Activated T-cell treated with anti-CD3 and anti-CD28 coated beads for 24 hours (primary cell): ENCODE measurements at regions not wholly inside any gene's neighbourhood (a gene's known extent, or its start where the extent isn't known, plus 50 kb on each side); places are given as distances from the start of the nearest gene placed in this dataset.

Experiments used
- DNase-seq: peaks from one replicate; pipeline ENCODE4 v3.0.0-alpha.2; 2020; ENCODE audit warnings: low read depth

DNA sequence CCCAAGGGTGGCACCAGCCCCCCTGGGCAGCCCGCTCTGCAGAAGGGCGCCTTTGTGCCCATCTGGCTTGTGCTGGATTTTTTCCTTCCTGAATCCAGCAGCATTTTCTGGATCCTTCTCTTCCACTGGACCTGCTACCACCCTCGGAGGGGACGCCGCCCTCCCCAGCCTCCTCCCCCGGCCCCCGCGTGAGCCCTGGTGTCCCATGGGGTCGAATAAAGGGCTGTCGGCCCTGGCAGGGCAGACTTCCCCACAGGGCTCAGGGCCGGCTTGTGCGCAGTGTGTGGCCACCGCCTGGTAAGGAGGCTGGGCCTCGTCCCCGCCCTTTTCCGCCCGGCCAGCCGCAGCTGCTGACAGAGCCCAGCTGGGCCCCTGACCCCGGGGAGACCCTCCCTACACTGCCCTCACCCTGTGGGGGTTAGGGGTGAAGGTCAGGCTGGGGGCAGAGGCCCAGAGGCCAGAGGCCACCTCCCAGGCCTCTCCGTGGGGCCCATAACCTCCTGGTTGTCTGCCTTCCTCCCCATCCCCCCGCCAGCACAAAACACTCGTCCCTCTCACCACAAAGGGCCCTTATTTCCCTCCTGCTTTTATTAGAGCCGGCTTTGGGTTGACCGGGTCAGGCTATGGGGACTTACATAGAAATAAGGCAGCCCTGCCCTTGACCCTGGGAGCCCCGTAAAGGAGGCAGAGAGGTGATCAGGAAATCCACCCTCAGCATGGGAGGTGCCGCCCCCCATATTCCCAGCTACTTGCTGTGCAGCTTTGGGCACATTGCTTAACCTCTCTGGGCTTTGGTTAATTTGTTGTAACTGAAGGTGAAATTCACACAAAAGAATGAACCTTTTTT, 179.3 kb upstream of the CIBAR2 start:
- DNase-seq = no peak

- DNase-seq = no peak
Measured at GRCh38 chr16:85293458-85293857, 181.2 kb upstream of the CIBAR2 start.

- no peak for DNase-seq
Measured at GRCh38 chr16:85293904-85294642, 181.8 kb upstream of the CIBAR2 start.

- no peak for DNase-seq
Measured at GRCh38 chr16:85294810-85295508, 182.7 kb upstream of the CIBAR2 start.

DNA sequence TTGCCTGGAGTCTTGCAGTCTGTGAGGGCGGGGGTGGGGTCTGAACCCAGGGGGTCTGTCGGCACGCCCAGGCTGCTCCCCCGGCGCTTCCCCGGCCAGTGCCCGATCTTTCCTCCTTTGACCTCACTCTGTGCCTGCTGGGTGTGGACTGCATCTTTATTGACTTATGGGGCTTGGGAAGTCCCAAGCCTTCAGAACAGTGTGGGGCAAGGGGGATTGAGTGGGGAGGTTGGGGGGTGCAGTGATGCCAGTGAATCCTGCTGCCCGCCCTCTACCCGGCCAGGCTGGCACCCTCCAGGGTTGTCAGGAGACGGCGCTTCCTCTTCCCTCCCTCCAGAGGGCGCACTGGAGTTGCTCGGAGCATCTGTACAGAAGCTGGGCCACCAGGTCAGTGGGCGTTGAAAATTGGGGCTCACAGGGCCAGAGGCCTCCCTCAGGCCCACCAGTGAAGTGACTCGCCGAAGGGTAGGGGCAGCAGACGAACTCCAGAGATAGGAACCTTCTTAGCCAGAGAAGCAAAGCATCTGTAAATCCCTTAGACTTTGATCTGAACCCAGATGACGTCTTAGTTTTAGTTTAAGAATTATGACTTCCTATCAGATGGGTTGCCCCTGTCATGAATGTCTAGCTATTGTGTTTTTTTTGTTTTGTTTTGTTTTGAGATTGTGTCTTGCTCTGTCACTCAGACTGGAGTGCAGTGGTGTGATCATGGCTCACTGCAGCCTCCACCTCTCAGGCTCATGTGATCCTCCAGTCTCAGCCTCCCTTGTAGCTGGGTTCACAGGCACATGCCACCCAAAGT, 184.8 kb upstream of the CIBAR2 start:
- DNase-seq = peak; percentile 45

GRCh38 chr16:85297881-85298280, 185.6 kb upstream of the CIBAR2 start:
- no peak for DNase-seq

DNA sequence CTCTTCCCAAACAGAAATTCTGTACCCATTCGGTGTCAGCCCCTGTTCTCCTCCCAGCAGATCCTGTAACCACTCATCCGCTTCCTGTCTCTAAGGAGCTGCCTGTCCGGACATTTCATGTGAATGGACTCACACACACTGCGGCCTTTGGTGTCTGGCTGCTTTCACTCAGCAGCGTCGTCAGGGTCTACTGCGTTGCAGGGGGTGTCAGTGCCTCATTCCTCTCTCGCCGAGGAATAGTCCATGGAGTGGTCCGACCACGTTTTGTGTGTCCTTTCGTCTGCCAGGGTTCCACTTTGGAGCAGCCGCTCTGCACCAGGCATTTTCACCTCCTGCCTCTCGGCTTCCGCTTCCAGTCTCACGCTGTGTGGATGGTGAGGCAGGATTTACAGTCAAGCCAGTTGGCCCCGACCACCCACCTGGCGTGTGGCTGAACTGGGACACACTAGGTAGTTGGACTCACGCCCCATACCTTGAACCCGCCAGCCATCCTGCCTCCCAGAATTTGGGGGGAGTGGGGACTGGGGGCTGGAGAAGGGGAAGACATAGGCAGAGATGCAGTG, 188.2 kb upstream of the CIBAR2 start:
- DNase-seq = no peak

- no peak for DNase-seq
Measured at GRCh38 chr16:85301231-85301630, 189.0 kb upstream of the CIBAR2 start.

- DNase-seq = no peak
Measured at GRCh38 chr16:85302018-85302847, 190.0 kb upstream of the CIBAR2 start.

GRCh38 chr16:85302848-85303353, 190.6 kb upstream of the CIBAR2 start:
- DNase-seq = no peak

DNA sequence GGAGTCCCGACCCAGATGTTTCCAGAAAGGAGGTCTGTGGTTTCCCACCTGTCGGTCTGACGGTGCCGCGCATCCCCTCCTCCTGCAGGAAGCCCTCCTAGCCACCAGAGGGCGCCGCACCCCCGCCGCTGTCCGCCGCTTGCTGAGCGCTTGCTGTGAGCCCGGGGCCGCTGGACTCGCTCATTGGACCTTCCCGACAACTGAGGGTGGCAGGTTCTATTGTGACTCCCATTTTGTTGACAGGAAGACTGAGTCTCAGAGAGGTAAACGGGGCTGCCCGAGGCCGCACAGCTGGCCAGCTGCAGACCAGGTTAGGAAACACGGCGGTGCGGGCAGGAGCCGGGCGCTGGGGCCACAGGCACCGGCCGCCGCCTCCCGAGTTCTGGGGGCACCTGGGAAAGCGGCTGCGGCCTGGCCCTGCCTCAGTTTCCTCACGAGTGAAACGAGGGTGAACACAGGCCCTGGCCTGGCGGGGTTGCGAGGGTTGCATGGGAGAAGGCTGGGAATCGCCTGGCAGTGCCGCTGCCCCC, 191.1 kb upstream of the CIBAR2 start:
- peak; percentile 70 for DNase-seq

- no peak for DNase-seq
Measured at GRCh38 chr16:85304337-85304736, 192.1 kb upstream of the CIBAR2 start.

GRCh38 chr16:85306071-85306792, 194.0 kb upstream of the CIBAR2 start:
- DNase-seq = peak; percentile 74

DNA sequence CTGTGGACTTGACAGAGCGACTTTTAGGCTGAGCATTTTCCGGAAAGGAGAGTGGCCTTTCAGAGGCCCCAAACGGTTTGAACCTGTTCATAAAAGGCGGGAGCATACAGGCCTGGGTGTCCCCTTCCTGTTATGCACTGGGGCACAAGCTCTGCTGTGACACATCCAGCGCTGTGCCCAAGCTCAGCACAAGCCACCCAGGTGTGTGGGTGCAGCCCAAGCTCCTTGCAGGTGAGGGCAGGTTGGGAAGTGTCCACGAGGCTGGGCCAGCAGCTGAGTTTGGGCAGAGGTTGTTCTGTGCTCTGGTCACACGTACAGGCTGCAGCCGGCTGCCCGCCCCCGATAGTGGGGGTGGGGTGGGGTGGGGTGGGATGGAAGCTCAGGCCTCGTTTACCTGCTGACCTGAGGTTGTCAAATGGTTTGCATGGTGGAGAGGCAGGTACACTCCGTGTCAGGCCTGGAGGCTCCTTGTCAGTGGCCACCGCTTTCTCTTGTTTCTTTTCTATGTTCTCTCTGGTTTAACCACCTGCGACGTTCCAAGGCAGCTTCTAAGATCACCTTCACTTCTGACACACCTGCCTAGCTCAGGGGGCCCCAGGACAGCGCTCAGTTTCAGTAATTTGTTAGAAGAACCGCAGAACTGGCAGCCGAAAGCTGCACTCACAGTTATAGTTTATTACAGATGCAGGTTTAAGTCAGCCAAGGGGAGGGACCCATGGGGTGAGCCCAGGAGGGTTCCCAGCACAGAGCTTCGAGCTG, 194.7 kb upstream of the CIBAR2 start:
- DNase-seq = no peak

- no peak for DNase-seq
Measured at GRCh38 chr16:85307552-85308364, 195.5 kb upstream of the CIBAR2 start.

DNA sequence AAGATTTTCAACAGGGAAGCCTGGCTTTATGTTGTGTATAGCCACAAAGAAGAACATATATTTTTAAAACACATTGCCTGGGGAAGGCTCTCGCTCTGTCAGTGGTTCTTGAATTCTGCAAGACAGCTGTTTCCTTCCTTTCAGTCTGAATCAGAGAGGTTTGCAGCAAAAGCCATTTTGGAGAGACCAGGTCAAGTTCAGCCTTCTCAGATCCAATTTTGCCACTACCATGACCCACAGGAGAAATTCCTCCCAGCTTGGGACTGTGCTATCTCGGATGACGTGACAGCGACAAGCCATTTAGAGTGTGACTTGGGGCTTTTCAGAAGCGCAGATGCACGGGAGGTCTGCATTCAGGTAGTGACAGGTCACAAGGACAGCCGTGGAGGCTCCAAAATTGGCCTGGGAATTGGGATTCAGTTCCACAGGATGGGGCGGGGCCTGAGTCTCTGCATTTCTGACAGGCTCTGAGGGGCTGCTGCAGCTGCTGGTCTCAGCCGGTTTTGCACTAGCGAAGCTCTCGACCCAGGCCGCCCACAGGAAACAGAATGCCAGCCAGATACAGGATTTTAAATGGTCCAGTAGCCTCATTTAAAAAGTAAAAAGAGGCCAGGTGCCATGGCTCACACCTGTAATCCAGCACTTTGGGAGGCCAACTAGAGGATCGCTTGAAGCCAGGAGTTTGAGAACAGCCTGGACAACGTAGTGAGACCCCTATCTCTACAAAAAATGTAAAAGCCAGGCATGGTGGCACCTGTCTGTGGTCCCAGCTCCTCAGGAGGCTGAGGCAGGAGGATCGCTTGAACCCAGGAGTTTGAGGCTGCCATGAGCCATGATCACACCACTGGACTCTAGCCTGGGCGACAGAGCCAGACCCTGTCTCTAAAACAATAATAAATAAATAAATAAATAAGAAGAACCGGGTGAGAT, 196.6 kb upstream of the CIBAR2 start:
- DNase-seq = no peak
